CD4-positive, CD25-positive, alpha-beta regulatory T cell (primary cell): ENCODE measurements at regions not wholly inside any gene's neighbourhood (a gene's known extent, or its start where the extent isn't known, plus 50 kb on each side); places are given as distances from the start of the nearest gene placed in this dataset.

Experiments
- ATAC-seq, 2 donors: fragments of 150-1000 bp; cut with Tn5 transposase; one replicate each; pipeline ENCODE4 v1.10.0; 2021; ENCODE audit warnings: low read depth in 2 of 2, moderate number of reproducible peaks in 2 of 2, moderate library complexity in 1 of 2
- DNase-seq, 3 donors: peaks; one replicate each; pipeline versions ENCODE4 v3.0.0 to v3.0.0-alpha.2; 2012 to 2022; ENCODE audit warnings: mixed read lengths in 1 of 3
- H3K27ac ChIP-seq: one replicate; pipeline ENCODE4 v1.7.0; 2013; ENCODE audit warnings: mild to moderate bottlenecking, low read length; ENCODE audit not compliant: insufficient read depth, poor library complexity, severe bottlenecking
- H3K27me3 ChIP-seq: one replicate; pipeline ENCODE4 v1.7.0; 2013; ENCODE audit warnings: low read length; ENCODE audit not compliant: control insufficient read depth, insufficient read depth
- H3K36me3 ChIP-seq: one replicate; pipeline ENCODE4 v1.7.0; 2013; ENCODE audit warnings: mild to moderate bottlenecking, low read length, moderate library complexity; ENCODE audit not compliant: control insufficient read depth, insufficient read depth
- H3K4me1 ChIP-seq: 2 replicates; pipeline ENCODE4 v1.7.0; 2013; ENCODE audit warnings: mild to moderate bottlenecking, low read length; ENCODE audit not compliant: insufficient read depth, control insufficient read depth, poor library complexity, severe bottlenecking
- H3K4me3 ChIP-seq: one replicate; pipeline ENCODE4 v1.7.0; 2013; ENCODE audit warnings: low read depth, mild to moderate bottlenecking, low read length, moderate library complexity
- H3K9me3 ChIP-seq, 2 experiments: 1 replicate in 1 of 2; 2 replicates in 1 of 2; pipeline ENCODE4 v1.7.0; 2013; ENCODE audit warnings: low read length in 2 of 2, mild to moderate bottlenecking in 1 of 2, moderate library complexity in 1 of 2; ENCODE audit not compliant: control insufficient read depth in 2 of 2
- H3K27ac Mint-ChIP-seq, 3 donors: one replicate each; pipeline ENCODE4 v1.8.0; 2020 to 2022; ENCODE audit warnings: mild to moderate bottlenecking in 3 of 3, mixed read lengths in 3 of 3, moderate library complexity in 2 of 3
- H3K27me3 Mint-ChIP-seq: one replicate; pipeline ENCODE4 v1.8.0; 2022; ENCODE audit warnings: mild to moderate bottlenecking, mixed read lengths
- H3K36me3 Mint-ChIP-seq: one replicate; pipeline ENCODE4 v1.8.0; 2020; ENCODE audit warnings: mixed read lengths
- H3K4me1 Mint-ChIP-seq, 4 donors: one replicate each; pipeline ENCODE4 v1.8.0; 2020 to 2022; ENCODE audit warnings: mixed read lengths in 4 of 4, mild to moderate bottlenecking in 1 of 4
- H3K4me3 Mint-ChIP-seq, 4 donors: one replicate each; pipeline ENCODE4 v1.8.0; 2020 to 2022; ENCODE audit warnings: mild to moderate bottlenecking in 4 of 4, mixed read lengths in 4 of 4, moderate library complexity in 3 of 4
- H3K9me3 Mint-ChIP-seq, 7 donors: one replicate each; pipeline ENCODE4 v1.8.0; 2020 to 2022; ENCODE audit warnings: mixed read lengths in 7 of 7, mild to moderate bottlenecking in 3 of 7, moderate library complexity in 2 of 7

DNA sequence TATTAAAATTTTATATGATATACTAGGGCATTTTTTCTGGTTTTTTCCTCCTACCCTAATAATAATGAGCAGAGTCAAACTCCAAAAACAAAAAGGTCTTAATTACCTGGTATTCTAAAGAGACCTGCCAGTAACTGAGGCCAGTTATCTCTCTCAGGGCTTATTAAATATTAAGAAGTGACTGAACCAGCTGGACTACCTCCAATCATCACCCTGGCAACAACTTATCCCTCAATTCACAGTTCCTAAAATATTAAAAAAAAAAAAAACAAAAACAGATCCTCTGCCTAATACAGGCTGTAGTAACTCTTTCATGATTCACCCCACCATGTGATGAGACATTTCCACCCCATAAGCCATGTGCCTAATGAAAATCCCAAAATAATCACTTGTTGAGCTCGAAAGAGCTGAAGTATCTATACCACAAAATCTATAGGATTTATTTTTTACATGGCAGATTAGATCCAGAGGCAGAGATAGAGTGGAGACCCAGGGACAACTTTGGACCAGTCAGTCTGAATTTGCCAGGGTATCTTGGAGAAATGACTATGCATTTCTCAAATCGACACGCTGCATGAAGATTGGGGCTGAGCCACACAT, 698.0 kb downstream of the FAT4 start:
- ATAC-seq: no peak
- Mint-ChIP-seq H3K4me1 (no peaks in the 10 kb centered on the region), H3K36me3 (no peaks in the 10 kb centered on the region), H3K4me3 (no peak overlapping the region), H3K27ac (no peak overlapping the region), H3K27me3 (peaks cover 4% of the 10 kb centered on the region), H3K9me3 (peaks cover 2 to 28% (median 13%) of the 10 kb centered on the region in 7 donors)
- H3K4me3 ChIP-seq: no peak overlapping the region
- no peak overlapping the region for H3K27ac ChIP-seq
- no peaks in the 10 kb centered on the region for H3K4me1 ChIP-seq
- no peaks in the 10 kb centered on the region for H3K27me3 ChIP-seq
- no peaks in the 10 kb centered on the region for H3K36me3 ChIP-seq
- peaks cover 3% of the 10 kb centered on the region in 2 experiments for H3K9me3 ChIP-seq
- no peak for DNase-seq

DNA sequence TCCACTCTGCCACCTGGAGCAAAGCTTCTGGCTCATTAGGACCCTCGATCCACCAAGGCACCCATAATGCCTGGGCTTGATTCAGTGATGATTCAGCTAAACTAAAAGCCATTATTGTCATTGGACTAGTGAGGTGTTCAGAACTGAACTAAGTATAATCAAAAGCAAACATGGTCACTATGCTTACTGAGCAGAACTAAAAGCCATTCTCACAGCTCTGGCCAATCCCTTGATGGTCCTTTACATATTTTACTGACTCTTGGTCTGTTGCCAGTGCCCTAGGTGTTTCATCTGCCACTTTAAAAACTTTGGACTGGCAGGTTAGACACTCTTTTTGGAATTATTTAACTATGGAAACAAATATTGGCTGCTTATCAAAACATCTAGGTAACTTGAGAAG, 703.5 kb downstream of the FAT4 start:
- no peaks in the 10 kb centered on the region for H3K36me3 Mint-ChIP-seq
- H3K9me3 Mint-ChIP-seq: peaks cover 0 to 17% (median 3%) of the 10 kb centered on the region in 7 donors
- Histone ChIP-seq H3K4me3 (no peak overlapping the region), H3K27me3 (no peaks in the 10 kb centered on the region), H3K36me3 (no peaks in the 10 kb centered on the region), H3K9me3 (peaks cover 0 to 5% of the 10 kb centered on the region in 2 experiments), H3K27ac (no peak overlapping the region), H3K4me1 (no peaks in the 10 kb centered on the region)
- DNase-seq (no peak), ATAC-seq (no peak)
- peaks cover 4% of the 10 kb centered on the region for H3K27me3 Mint-ChIP-seq
- H3K4me3 Mint-ChIP-seq: no peak overlapping the region
- no peak overlapping the region for H3K27ac Mint-ChIP-seq
- H3K4me1 Mint-ChIP-seq: no peaks in the 10 kb centered on the region

DNA sequence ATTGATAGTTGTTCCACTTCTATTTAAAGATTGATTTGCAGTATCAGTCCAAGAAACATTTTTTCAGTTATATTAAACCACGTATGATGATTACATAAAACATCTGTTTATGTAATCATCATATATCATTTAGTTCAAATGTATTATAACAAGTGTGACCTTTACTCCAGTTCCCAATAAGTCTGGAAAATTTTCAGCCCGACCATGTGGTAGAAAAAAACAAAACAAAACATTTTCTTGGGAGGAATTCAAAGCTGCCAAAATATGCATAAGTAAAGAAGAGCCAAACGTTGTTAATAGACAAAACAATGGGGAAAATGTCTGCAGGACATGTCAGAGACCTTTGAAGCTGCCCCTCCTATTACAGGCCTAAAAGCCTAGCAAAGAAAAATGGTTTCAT, 709.1 kb downstream of the FAT4 start:
- no peak for DNase-seq
- peaks cover 4% of the 10 kb centered on the region for H3K27me3 Mint-ChIP-seq
- ATAC-seq: no peak
- no peak overlapping the region for H3K27ac Mint-ChIP-seq
- Histone ChIP-seq H3K27ac (no peak overlapping the region), H3K36me3 (no peaks in the 10 kb centered on the region), H3K4me1 (no peaks in the 10 kb centered on the region), H3K4me3 (no peak overlapping the region), H3K27me3 (no peaks in the 10 kb centered on the region), H3K9me3 (peaks cover 0 to 2% of the 10 kb centered on the region in 2 experiments)
- no peaks in the 10 kb centered on the region for H3K36me3 Mint-ChIP-seq
- H3K4me3 Mint-ChIP-seq: no peak overlapping the region
- H3K4me1 Mint-ChIP-seq: no peaks in the 10 kb centered on the region
- H3K9me3 Mint-ChIP-seq: peaks cover 3 to 15% (median 6%) of the 10 kb centered on the region in 7 donors

DNA sequence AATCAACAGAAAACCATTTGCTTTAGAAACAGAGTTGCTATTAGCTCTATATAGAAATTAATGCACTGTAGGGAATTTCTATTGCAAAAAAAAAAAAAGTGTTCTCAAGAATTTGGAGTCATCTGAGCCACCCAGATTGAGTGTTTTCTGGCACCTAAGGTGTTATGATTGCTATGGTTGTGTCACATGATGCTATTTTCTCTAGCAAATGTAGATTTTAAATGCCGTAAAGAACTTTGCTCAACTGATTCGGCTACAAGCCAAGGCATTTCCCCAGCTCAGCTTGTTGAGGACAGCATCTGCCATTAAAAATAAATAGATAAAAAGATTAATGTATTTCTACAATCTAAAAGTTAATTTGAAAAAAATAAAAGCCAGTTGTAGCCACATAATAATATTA, 712.8 kb downstream of the FAT4 start:
- H3K36me3 ChIP-seq: no peaks in the 10 kb centered on the region
- no peaks in the 10 kb centered on the region for H3K4me1 Mint-ChIP-seq
- no peak overlapping the region for H3K27ac ChIP-seq
- H3K4me1 ChIP-seq: no peaks in the 10 kb centered on the region
- H3K9me3 ChIP-seq: peaks cover 0 to 2% of the 10 kb centered on the region in 2 experiments
- no peak for DNase-seq
- peaks cover 3 to 12% (median 6%) of the 10 kb centered on the region in 7 donors for H3K9me3 Mint-ChIP-seq
- no peaks in the 10 kb centered on the region for H3K36me3 Mint-ChIP-seq
- no peak overlapping the region for H3K4me3 ChIP-seq
- peaks cover 4% of the 10 kb centered on the region for H3K27me3 Mint-ChIP-seq
- H3K27me3 ChIP-seq: no peaks in the 10 kb centered on the region
- ATAC-seq: no peak
- no peak overlapping the region for H3K4me3 Mint-ChIP-seq
- no peak overlapping the region for H3K27ac Mint-ChIP-seq

DNA sequence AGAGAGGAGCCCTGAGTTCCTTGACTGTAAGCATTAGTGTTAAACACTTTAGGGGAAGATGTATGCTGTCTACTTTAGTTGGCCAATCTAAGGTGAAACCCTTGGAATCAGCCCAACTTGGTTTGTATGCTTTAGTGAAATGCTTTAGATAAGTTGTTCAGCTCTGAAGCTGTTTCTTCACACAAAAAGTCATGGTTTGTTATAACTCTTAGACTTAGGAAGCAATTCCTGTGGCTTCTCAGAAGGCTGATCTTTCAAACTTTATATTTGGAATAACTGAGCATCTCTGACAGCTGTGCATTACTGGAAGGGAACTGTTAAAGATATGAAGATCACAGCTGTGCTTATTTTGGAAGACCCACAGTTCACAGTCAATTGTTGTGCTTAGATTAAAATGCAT, 714.1 kb downstream of the FAT4 start:
- Mint-ChIP-seq H3K27me3 (peaks cover 4% of the 10 kb centered on the region), H3K4me3 (no peak overlapping the region), H3K27ac (peak overlapping the region in 1 of 3 donors; percentile 35), H3K9me3 (peaks cover 3 to 12% (median 6%) of the 10 kb centered on the region in 7 donors), H3K4me1 (no peaks in the 10 kb centered on the region), H3K36me3 (no peaks in the 10 kb centered on the region)
- H3K9me3 ChIP-seq: no peaks in the 10 kb centered on the region
- H3K27me3 ChIP-seq: no peaks in the 10 kb centered on the region
- DNase-seq (no peak), ATAC-seq (no peak)
- no peak overlapping the region for H3K4me3 ChIP-seq
- no peak overlapping the region for H3K27ac ChIP-seq
- H3K4me1 ChIP-seq: no peaks in the 10 kb centered on the region
- H3K36me3 ChIP-seq: no peaks in the 10 kb centered on the region

DNA sequence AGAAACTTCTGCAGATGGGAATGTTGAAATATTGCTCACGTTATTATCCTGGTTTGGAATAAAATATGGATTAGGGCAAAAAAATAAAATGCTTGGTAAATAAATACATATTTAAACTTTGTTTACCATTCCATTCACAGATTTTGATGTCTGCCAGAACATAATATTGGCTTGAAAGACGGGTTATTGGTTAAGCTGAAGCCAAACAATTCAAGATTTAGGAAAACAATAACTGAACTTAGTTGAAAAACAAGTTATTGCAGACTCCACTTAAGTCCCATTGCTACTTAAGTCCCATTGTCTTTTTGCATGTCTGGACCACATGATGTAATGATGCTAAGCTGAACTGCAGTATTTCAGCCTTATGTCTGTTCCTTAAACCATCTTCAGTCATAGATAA, 722.5 kb downstream of the FAT4 start:
- no peaks in the 10 kb centered on the region for H3K4me1 ChIP-seq
- no peaks in the 10 kb centered on the region for H3K9me3 ChIP-seq
- Mint-ChIP-seq H3K36me3 (no peaks in the 10 kb centered on the region), H3K27me3 (no peaks in the 10 kb centered on the region), H3K4me3 (no peak overlapping the region), H3K9me3 (peaks cover 0 to 15% (median 3%) of the 10 kb centered on the region in 7 donors), H3K27ac (no peak overlapping the region), H3K4me1 (no peaks in the 10 kb centered on the region)
- H3K36me3 ChIP-seq: no peaks in the 10 kb centered on the region
- ATAC-seq (no peak), DNase-seq (no peak)
- no peaks in the 10 kb centered on the region for H3K27me3 ChIP-seq
- no peak overlapping the region for H3K4me3 ChIP-seq
- H3K27ac ChIP-seq: no peak overlapping the region

DNA sequence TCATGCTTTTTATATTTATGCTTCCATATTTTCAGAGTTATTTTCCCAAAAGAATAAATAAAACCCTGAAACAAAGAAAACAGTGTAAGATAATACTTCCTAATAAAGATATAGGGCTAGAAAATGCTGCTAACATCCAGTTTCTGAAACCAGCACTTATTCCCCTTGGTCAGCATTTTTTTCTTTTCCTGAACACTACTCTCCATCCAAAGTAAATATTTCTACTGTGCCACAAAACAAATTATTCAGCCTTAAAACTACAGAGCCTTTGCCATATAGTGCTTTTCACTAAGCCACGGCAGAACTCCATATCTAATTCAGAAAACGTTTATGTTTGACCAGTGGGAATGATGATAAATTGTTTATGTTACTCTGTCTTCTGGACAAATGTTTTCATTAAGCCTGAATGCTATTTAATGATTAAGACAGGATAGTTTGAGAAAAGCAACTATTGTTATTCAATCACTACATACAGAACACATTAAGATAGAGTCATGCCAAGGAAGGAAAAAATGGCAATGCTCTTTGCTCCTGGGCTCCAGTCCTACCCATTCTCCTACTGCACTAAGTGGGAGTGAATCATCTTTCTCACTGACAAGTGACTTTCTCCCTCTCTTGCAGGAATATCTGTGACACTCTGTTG, 723.9 kb downstream of the FAT4 start:
- H3K27me3 Mint-ChIP-seq: no peaks in the 10 kb centered on the region
- H3K4me3 Mint-ChIP-seq: no peak overlapping the region
- Histone ChIP-seq H3K4me1 (no peaks in the 10 kb centered on the region), H3K27me3 (no peaks in the 10 kb centered on the region), H3K9me3 (no peaks in the 10 kb centered on the region), H3K27ac (no peak overlapping the region), H3K4me3 (no peak overlapping the region), H3K36me3 (no peaks in the 10 kb centered on the region)
- no peaks in the 10 kb centered on the region for H3K4me1 Mint-ChIP-seq
- no peaks in the 10 kb centered on the region for H3K36me3 Mint-ChIP-seq
- ATAC-seq (no peak), DNase-seq (no peak)
- H3K9me3 Mint-ChIP-seq: peaks cover 0 to 7% (median 2%) of the 10 kb centered on the region in 7 donors
- H3K27ac Mint-ChIP-seq: no peak overlapping the region

DNA sequence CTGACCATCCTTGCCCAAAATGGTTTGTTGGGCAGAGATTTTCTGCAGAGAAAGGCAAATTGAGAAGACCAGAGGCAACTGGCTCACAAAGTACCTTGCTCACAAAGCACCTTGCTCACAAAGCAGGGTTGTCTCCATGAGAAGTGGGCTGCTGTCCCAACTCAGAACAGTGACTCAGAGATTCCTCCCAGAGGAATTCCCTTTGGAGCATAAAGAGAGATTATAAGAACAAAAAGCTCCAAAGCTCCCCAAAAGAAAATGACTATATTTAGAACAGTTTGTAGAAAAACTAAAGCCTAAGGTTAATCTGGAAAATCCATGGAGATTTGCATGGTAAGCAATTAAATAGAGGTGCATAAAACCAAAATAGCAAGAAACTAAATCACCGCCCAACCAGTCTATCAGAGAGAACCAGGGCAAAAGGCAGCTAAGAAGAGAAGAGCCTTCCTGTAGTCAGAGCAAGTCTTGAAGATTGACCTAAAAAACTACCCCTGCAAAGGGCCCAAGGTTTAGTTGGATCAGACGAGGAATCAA, 731.4 kb downstream of the FAT4 start:
- Mint-ChIP-seq H3K27ac (no peak overlapping the region), H3K4me3 (no peak overlapping the region), H3K4me1 (no peaks in the 10 kb centered on the region), H3K9me3 (peaks cover 0 to 33% (median 6%) of the 10 kb centered on the region in 7 donors), H3K27me3 (no peaks in the 10 kb centered on the region), H3K36me3 (no peaks in the 10 kb centered on the region)
- DNase-seq: no peak
- no peaks in the 10 kb centered on the region for H3K36me3 ChIP-seq
- H3K4me3 ChIP-seq: no peak overlapping the region
- no peak overlapping the region for H3K27ac ChIP-seq
- H3K9me3 ChIP-seq: no peaks in the 10 kb centered on the region
- no peaks in the 10 kb centered on the region for H3K4me1 ChIP-seq
- no peak for ATAC-seq
- no peaks in the 10 kb centered on the region for H3K27me3 ChIP-seq
